SU-DHL-6 (cell line): ENCODE measurements at regions not wholly inside any gene's neighbourhood (a gene's known extent, or its start where the extent isn't known, plus 50 kb on each side); places are given as distances from the start of the nearest gene placed in this dataset.

ENCODE experiments used
- H2AFZ ChIP-seq: fragments of 200-600 bp; sonication (generic); 2 replicates; pipeline ENCODE4 v1.6.1; 2014; ENCODE audit warnings: low read depth, mild to moderate bottlenecking, moderate library complexity, mixed read lengths, antibody characterized with exemption, low read length; ENCODE audit not compliant: severe bottlenecking
- H3F3A ChIP-seq: fragments of 200-600 bp; shearing (Covaris generic); 2 replicates; pipeline ENCODE4 v1.6.0; 2016; ENCODE audit warnings: antibody characterized with exemption, mild to moderate bottlenecking; ENCODE audit not compliant: insufficient read depth
- H3K27ac ChIP-seq: fragments of 200-600 bp; sonication (generic); 2 replicates; pipeline ENCODE4 v1.5.1; 2016; ENCODE audit warnings: low read depth, mild to moderate bottlenecking, low read length, moderate library complexity, mixed read lengths
- H3K27me3 ChIP-seq: fragments of 200-600 bp; sonication (generic), shearing (Covaris generic); 2 replicates; pipeline ENCODE4 v1.6.0; 2014; ENCODE audit warnings: mild to moderate bottlenecking, low read length
- H3K36me3 ChIP-seq: fragments of 200-600 bp; sonication (generic); 2 replicates; pipeline ENCODE4 v1.6.1; 2014; ENCODE audit warnings: mild to moderate bottlenecking, low read length, mixed read lengths
- H3K4me2 ChIP-seq: fragments of 300-600, 200-600 bp; shearing (Covaris generic), sonication (generic); 2 replicates; pipeline ENCODE4 v1.6.0; 2014; ENCODE audit warnings: low read length, low read depth, mild to moderate bottlenecking; ENCODE audit not compliant: poor library complexity, severe bottlenecking
- H3K4me3 ChIP-seq: fragments of 200-600 bp; sonication (generic); 2 replicates; pipeline ENCODE4 v1.5.1; 2014; ENCODE audit warnings: antibody characterized with exemption, low read length, mild to moderate bottlenecking, mixed read lengths; ENCODE audit not compliant: insufficient read depth, poor library complexity, severe bottlenecking
- H3K79me2 ChIP-seq: fragments of 200-600 bp; sonication (generic); 2 replicates; pipeline ENCODE4 v1.6.1; 2014; ENCODE audit warnings: mild to moderate bottlenecking, low read length, moderate library complexity; ENCODE audit not compliant: insufficient read depth
- H3K9ac ChIP-seq: fragments of 200-600 bp; sonication (generic); 2 replicates; pipeline ENCODE4 v1.7.0; 2014; ENCODE audit warnings: mild to moderate bottlenecking, low read length
- H3K9me2 ChIP-seq: fragments of 200-600 bp; sonication (generic); replicated peaks from 2 replicates; pipeline ENCODE4 v1.6.1; 2014; ENCODE audit warnings: low read length; ENCODE audit not compliant: insufficient read depth
- H3K9me3 ChIP-seq: fragments of 200-600 bp; sonication (generic); 2 replicates; pipeline ENCODE4 v1.6.1; 2014; ENCODE audit warnings: low read length, mixed read lengths; ENCODE audit not compliant: insufficient read depth
- H4K20me1 ChIP-seq: fragments of 200-600 bp; sonication (generic); 2 replicates; pipeline ENCODE4 v1.6.1; 2014; ENCODE audit warnings: low read depth, mild to moderate bottlenecking, antibody characterized with exemption, low read length, moderate library complexity, mixed read lengths
- EZH2phosphoT487 ChIP-seq: fragments of 200-600 bp; sonication (generic), shearing (Covaris generic); conservative IDR thresholded peaks from 2 replicates; pipeline ENCODE4 v1.6.1; 2018; ENCODE audit warnings: mild to moderate bottlenecking, antibody characterized with exemption, low read length, moderate library complexity, mixed read lengths
- TF ChIP-seq, protein P1 (sequence below): fragments of 200-600 bp; sonication (generic); IDR thresholded peaks from one replicate; pipeline ENCODE4 v1.5.1; 2017; ENCODE audit warnings: antibody characterized with exemption, mild to moderate bottlenecking, low read length, moderate library complexity; ENCODE audit not compliant: insufficient read depth, poor library complexity, severe bottlenecking

DNA sequence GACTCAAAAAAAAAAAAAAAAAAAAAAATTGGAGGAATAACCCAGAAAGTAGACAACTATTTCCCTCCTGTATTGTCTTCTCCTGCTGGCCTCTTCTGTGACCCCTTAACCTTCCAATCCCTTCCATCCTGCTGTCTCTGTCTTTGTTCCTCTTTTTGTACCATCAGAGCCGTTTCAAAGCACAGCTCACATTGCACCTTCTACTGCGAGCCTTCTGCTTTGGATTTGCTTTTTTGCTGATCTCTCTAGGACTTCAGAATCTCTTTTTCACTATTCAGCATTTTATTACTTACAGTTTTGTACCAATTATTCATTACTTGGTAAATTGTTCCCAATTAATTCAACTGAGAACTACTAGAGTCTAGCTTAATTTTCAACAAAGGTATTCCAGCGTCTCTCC, 284.0 kb upstream of the TBL1XR1 start:
- H2AFZ ChIP-seq = no peak overlapping the region

DNA sequence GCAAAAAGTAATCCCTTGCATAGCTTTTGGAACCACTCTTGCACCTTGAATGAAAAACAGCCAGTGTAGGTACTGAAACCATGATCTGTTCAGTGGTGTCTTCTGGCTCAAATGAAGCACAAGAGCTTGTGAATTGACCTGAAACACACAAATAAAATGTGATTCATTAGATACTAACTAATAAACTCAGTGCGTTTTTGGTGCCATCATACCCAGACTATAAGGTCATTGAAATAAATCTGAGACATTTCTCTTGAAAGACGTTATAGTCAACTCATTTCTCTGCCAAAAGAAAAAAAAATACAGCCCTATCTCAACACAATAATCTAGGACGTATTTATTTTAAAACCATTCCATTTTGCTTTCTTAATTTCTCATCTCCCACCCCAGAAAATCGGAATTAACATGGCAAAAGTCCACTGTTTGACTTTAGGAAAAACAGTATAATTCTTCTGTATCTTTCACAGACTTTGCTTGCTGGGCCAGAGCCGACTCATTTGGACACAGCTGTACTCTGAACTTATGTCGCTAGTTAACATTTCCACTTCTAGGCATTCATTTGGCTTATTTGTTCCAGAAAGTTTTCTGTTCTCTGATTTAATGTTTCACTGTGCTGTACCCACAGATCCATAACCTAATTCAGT, 284.9 kb upstream of the TBL1XR1 start:
- Histone ChIP-seq H3F3A (no peaks in the 10 kb centered on the region), H3K79me2 (no peaks in the 10 kb centered on the region), H3K4me2 (no peak overlapping the region), H3K9ac (no peak overlapping the region), H3K4me3 (no peak overlapping the region), H3K36me3 (no peaks in the 10 kb centered on the region), H4K20me1 (no peaks in the 10 kb centered on the region), H3K27me3 (no peaks in the 10 kb centered on the region), H3K9me2 (no peaks in the 10 kb centered on the region), H3K9me3 (no peaks in the 10 kb centered on the region), H3K27ac (no peak overlapping the region), H2AFZ (no peak overlapping the region)
- TF ChIP-seq EZH2phosphoT487 = no peak
- TF ChIP-seq, protein P1, sequence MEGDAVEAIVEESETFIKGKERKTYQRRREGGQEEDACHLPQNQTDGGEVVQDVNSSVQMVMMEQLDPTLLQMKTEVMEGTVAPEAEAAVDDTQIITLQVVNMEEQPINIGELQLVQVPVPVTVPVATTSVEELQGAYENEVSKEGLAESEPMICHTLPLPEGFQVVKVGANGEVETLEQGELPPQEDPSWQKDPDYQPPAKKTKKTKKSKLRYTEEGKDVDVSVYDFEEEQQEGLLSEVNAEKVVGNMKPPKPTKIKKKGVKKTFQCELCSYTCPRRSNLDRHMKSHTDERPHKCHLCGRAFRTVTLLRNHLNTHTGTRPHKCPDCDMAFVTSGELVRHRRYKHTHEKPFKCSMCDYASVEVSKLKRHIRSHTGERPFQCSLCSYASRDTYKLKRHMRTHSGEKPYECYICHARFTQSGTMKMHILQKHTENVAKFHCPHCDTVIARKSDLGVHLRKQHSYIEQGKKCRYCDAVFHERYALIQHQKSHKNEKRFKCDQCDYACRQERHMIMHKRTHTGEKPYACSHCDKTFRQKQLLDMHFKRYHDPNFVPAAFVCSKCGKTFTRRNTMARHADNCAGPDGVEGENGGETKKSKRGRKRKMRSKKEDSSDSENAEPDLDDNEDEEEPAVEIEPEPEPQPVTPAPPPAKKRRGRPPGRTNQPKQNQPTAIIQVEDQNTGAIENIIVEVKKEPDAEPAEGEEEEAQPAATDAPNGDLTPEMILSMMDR = no peak

More for the DNA sequence above, 284.0 kb upstream of the TBL1XR1 start:
- no peaks in the 10 kb centered on the region for H3K27me3 ChIP-seq
- H3F3A ChIP-seq = no peaks in the 10 kb centered on the region
- H4K20me1 ChIP-seq = no peaks in the 10 kb centered on the region
- TF ChIP-seq EZH2phosphoT487 = no peak
- TF ChIP-seq, protein P1 = no peak
- no peaks in the 10 kb centered on the region for H3K9me3 ChIP-seq
- no peaks in the 10 kb centered on the region for H3K79me2 ChIP-seq
- H3K36me3 ChIP-seq = no peaks in the 10 kb centered on the region
- H3K9me2 ChIP-seq = no peaks in the 10 kb centered on the region
- no peak overlapping the region for H3K9ac ChIP-seq
- no peak overlapping the region for H3K4me2 ChIP-seq
- no peak overlapping the region for H3K4me3 ChIP-seq
- H3K27ac ChIP-seq = no peak overlapping the region

DNA sequence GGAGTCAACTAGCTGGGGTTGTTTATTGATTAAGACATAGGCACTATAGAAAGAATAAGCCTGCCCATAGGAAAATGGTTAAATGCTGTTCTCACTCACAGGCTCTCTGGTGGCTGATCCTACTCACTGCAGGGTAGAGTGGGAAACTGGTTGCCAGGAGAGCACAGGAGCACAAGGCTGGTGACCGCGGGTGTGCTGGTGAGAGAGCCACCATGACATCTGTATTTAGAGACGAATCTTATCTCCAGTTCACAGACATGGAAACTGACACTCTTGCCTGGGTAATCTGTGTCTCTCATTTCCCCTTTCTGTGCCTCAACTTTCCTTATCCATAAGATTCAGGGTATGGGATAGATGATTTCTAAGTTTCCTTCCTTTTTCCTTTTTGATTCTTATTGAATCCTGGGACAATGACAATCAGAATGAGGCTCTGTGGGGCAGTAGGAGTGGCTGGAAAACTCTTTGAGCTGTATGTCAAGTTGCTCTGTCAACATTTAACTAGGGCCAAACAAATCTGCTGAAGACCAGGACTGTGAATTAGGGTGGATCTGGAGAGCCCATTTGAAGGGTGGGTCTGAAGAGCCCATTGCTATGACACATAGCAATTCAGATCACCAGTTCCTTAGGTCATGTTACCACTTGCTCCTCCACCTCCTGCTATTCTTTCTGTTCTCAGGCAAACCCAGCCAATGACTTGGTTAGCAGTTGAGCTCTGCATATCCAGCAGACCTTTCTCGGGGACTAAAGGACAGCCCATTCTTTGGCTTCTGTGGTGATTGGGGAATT, 286.1 kb upstream of the TBL1XR1 start:
- Histone ChIP-seq H3F3A (no peaks in the 10 kb centered on the region), H3K4me3 (no peak overlapping the region), H3K27ac (no peak overlapping the region), H3K9me2 (no peaks in the 10 kb centered on the region), H3K27me3 (no peaks in the 10 kb centered on the region), H3K9ac (no peak overlapping the region), H3K4me2 (no peak overlapping the region), H2AFZ (no peak overlapping the region), H3K36me3 (no peaks in the 10 kb centered on the region), H4K20me1 (no peaks in the 10 kb centered on the region), H3K9me3 (no peaks in the 10 kb centered on the region), H3K79me2 (no peaks in the 10 kb centered on the region)
- no peak for TF ChIP-seq EZH2phosphoT487
- TF ChIP-seq, protein P1 = no peak
